H1 (cell line): ENCODE measurements at regions not wholly inside any gene's neighbourhood (a gene's known extent, or its start where the extent isn't known, plus 50 kb on each side); places are given as distances from the start of the nearest gene placed in this dataset.
"Not testable (repeated sequence)": the region's sequence is repeated elsewhere in the genome, so short reads cannot be mapped to it uniquely, and the experiment has no call there.

Experiments used
- CTCF ChIA-PET: fragments of 300-600 bp; sonication (Branson Sonifier 250); formaldehyde crosslinking; loops from one replicate; lab custom pipeline; 2021; ENCODE audit not compliant: partially characterized antibody; lab: Charles Lee
- POLR2A ChIA-PET: fragments of 300-600 bp; sonication (Branson Sonifier 250); formaldehyde crosslinking; loops from one replicate; lab custom pipeline; 2021; ENCODE audit warnings: inconsistent platforms; ENCODE audit not compliant: partially characterized antibody; lab: Charles Lee
- DNase-seq, 2 experiments: peaks; one replicate each; pipeline versions ENCODE4 v3.0.0 to v3.0.0-alpha.2; 2010 to 2022; ENCODE audit warnings: low spot score in 2 of 2, low read depth in 1 of 2, mixed read lengths in 1 of 2
- FAIRE-seq: peaks from 2 replicates; lab custom pipeline; 2011; peaks lifted over from hg19 to GRCh38; lab: Jason Lieb, UNC
- H2AFZ ChIP-seq: 2 replicates; pipeline ENCODE4 v1.8.1; 2012; ENCODE audit warnings: low read length, inconsistent platforms
- H2AK5ac ChIP-seq: 2 replicates; pipeline ENCODE4 v1.6.1; 2013; ENCODE audit warnings: low read depth, low read length
- H2BK120ac ChIP-seq: replicated peaks from 2 replicates; pipeline ENCODE3; 2013; ENCODE audit warnings: low read depth, low read length, inconsistent platforms
- H2BK12ac ChIP-seq: 2 replicates; pipeline ENCODE4 v1.6.1; 2013; ENCODE audit warnings: low read depth, low read length
- H2BK15ac ChIP-seq: 2 replicates; pipeline ENCODE4 v1.6.1; 2013; ENCODE audit warnings: low read length
- H2BK20ac ChIP-seq: 2 replicates; pipeline ENCODE4 v1.6.1; 2013; ENCODE audit warnings: low read length
- H2BK5ac ChIP-seq: 2 replicates; pipeline ENCODE4 v1.6.1; 2013; ENCODE audit warnings: low read depth, low read length
- H3K14ac ChIP-seq: 2 replicates; pipeline ENCODE4 v1.6.1; 2013; ENCODE audit warnings: inconsistent platforms; ENCODE audit not compliant: insufficient read length
- H3K18ac ChIP-seq: 2 replicates; pipeline ENCODE4 v1.6.1; 2013; ENCODE audit warnings: low read length; ENCODE audit errors: extremely low read depth
- H3K23ac ChIP-seq: 2 replicates; pipeline ENCODE4 v1.6.1; 2013; ENCODE audit warnings: inconsistent platforms; ENCODE audit not compliant: insufficient read length
- H3K23me2 ChIP-seq: 2 replicates; pipeline ENCODE4 v1.6.1; 2013; ENCODE audit warnings: low read depth, low read length
- H3K27ac ChIP-seq: 2 replicates; pipeline ENCODE4 v1.6.1; 2011; ENCODE audit warnings: low read depth, low read length, inconsistent platforms
- H3K27me3 ChIP-seq, 4 experiments: replicated peaks in 1 of 4; 1 replicate in 1 of 4; 2 replicates in 3 of 4; pipeline versions ENCODE4 v1.6.1 to v1.8.1; 2011 to 2013; ENCODE audit warnings: low read length in 3 of 4, mild to moderate bottlenecking in 3 of 4, inconsistent platforms in 2 of 4, mixed read lengths in 2 of 4, moderate library complexity in 1 of 4; ENCODE audit not compliant: control insufficient read depth in 3 of 4, insufficient read depth in 3 of 4; ENCODE audit errors: extremely low read depth in 1 of 4
- H3K36me3 ChIP-seq, 4 experiments: 2 replicates each; pipeline versions ENCODE4 v1.6.1 to v1.8.1; 2011 to 2013; ENCODE audit warnings: mild to moderate bottlenecking in 4 of 4, low read length in 3 of 4, moderate library complexity in 2 of 4, control low read depth in 1 of 4, inconsistent platforms in 1 of 4; ENCODE audit not compliant: insufficient read depth in 4 of 4, control insufficient read depth in 2 of 4
- H3K4ac ChIP-seq: replicated peaks from 2 replicates; pipeline ENCODE3; 2013; ENCODE audit warnings: low read length, low read depth, mixed read lengths, inconsistent platforms; ENCODE audit not compliant: insufficient read length
- H3K4me1 ChIP-seq, 4 experiments: replicated peaks in 1 of 4; 1 replicate in 1 of 4; 2 replicates in 3 of 4; pipeline versions ENCODE4 v1.6.1 to v1.8.1; 2011 to 2013; ENCODE audit warnings: low read length in 3 of 4, inconsistent platforms in 2 of 4, mixed read lengths in 1 of 4; ENCODE audit not compliant: insufficient read depth in 4 of 4, control insufficient read depth in 3 of 4
- H3K4me2 ChIP-seq, 2 experiments: 2 replicates each; pipeline versions ENCODE4 v1.6.1 to v1.8.1; 2011 to 2013; ENCODE audit warnings: low read depth in 2 of 2, low read length in 2 of 2, control low read depth in 1 of 2, inconsistent platforms in 1 of 2, mild to moderate bottlenecking in 1 of 2; ENCODE audit not compliant: insufficient read depth in 1 of 2
- H3K4me3 ChIP-seq, 4 experiments: fragments of 200-600, 300-600 bp in 1 of 4; sonication (generic), shearing (Covaris generic), sonication (Bioruptor Twin) in 1 of 4; 2 replicates each; pipeline versions ENCODE4 v1.5.1 to v1.8.1; 2011 to 2016; ENCODE audit warnings: low read length in 4 of 4, low read depth in 3 of 4, control low read depth in 2 of 4, inconsistent platforms in 2 of 4, mild to moderate bottlenecking in 2 of 4, mixed read lengths in 1 of 4, moderate library complexity in 1 of 4; ENCODE audit not compliant: insufficient read depth in 2 of 4; ENCODE audit errors: extremely low read depth in 1 of 4
- H3K56ac ChIP-seq: replicated peaks from 2 replicates; pipeline ENCODE3; 2013; ENCODE audit warnings: low read depth, mild to moderate bottlenecking, mixed read lengths, low read length, inconsistent platforms; ENCODE audit not compliant: insufficient read length
- H3K79me1 ChIP-seq: 2 replicates; pipeline ENCODE4 v1.6.1; 2013; ENCODE audit warnings: low read depth, low read length, control low read depth
- H3K79me2 ChIP-seq, 2 experiments: 2 replicates each; pipeline versions ENCODE4 v1.6.1 to v1.8.1; 2012 to 2013; ENCODE audit warnings: low read length in 2 of 2, mild to moderate bottlenecking in 2 of 2, inconsistent platforms in 1 of 2; ENCODE audit not compliant: insufficient read depth in 2 of 2, control insufficient read depth in 1 of 2
- H3K9ac ChIP-seq, 4 experiments: replicated peaks in 1 of 4; 1 replicate in 1 of 4; 2 replicates in 3 of 4; pipeline versions ENCODE4 v1.6.1 to v1.8.1; 2011 to 2013; ENCODE audit warnings: low read depth in 3 of 4, low read length in 3 of 4, control low read depth in 2 of 4, mild to moderate bottlenecking in 2 of 4, moderate library complexity in 2 of 4, inconsistent platforms in 1 of 4; ENCODE audit errors: extremely low read depth in 1 of 4
- H3K9me3 ChIP-seq, 2 experiments: 2 replicates each; pipeline versions ENCODE4 v1.6.1 to v1.8.1; 2012 to 2013; ENCODE audit warnings: mild to moderate bottlenecking in 2 of 2, moderate library complexity in 2 of 2, control low read depth in 1 of 2, inconsistent platforms in 1 of 2, low read depth in 1 of 2, low read length in 1 of 2, mixed read lengths in 1 of 2; ENCODE audit not compliant: insufficient read depth in 2 of 2
- H4K20me1 ChIP-seq, 2 experiments: replicated peaks in 1 of 2; 2 replicates each; pipeline versions ENCODE3 to v1.8.1; 2011 to 2013; ENCODE audit warnings: inconsistent platforms in 2 of 2, low read length in 2 of 2, mild to moderate bottlenecking in 1 of 2; ENCODE audit not compliant: insufficient read depth in 2 of 2, control insufficient read depth in 1 of 2
- H4K5ac ChIP-seq: 2 replicates; pipeline ENCODE4 v1.6.1; 2013; ENCODE audit warnings: low read length, low read depth, mixed read lengths, inconsistent platforms; ENCODE audit not compliant: insufficient read length
- H4K8ac ChIP-seq: 2 replicates; pipeline ENCODE4 v1.8.0; 2013; ENCODE audit warnings: mild to moderate bottlenecking, moderate library complexity, low read length, inconsistent platforms; ENCODE audit not compliant: insufficient read depth; ENCODE audit errors: extremely low read depth
- H4K91ac ChIP-seq: replicated peaks from 2 replicates; pipeline ENCODE3; 2013; ENCODE audit warnings: low read length, mixed read lengths, inconsistent platforms; ENCODE audit not compliant: insufficient read length
- WGBS, 2 experiments: shearing (Covaris generic) in 1 of 2; methylation state at CpG; one replicate each; pipeline versions ENCODE4 v1.1.6 to v1.1.7; 2013 to 2015; ENCODE audit warnings: low lambda C conversion rate in 2 of 2, mixed read lengths in 2 of 2, inconsistent platforms in 1 of 2, low coverage in 1 of 2, missing lambda C conversion rate in 1 of 2; ENCODE audit not compliant: insufficient replicate concordance in 2 of 2, insufficient coverage in 1 of 2, insufficient read length in 1 of 2; ENCODE audit errors: extremely low coverage in 1 of 2, missing lambda C conversion rate in 1 of 2; 5-methylcytosine and 5-hydroxymethylcytosine counted together

DNA sequence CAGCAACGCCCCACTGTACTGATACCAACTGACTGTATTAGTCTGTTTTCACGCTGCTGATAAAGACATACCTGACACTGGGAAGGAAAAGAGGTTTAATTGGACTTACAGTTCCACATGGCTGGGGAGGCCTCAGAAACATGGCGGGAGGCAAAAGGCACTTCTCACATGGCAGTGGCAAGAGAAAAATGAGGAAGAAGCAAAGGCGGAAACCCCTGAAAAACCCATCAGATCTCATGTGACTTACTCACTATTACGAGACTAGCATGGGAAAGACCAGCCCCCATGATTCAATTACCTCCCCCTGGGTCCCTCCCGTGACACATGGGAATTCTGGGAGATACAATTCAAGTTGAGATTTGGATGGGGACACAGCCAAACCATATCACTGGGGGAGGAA lies 110.0 kb upstream of the LNX1 start:
- H4K91ac ChIP-seq, H3K9me3 ChIP-seq, FAIRE-seq, H3K27ac ChIP-seq, H3K14ac ChIP-seq, H3K4me2 ChIP-seq, H3K79me2 ChIP-seq, H2BK120ac ChIP-seq, H3K9ac ChIP-seq, H4K20me1 ChIP-seq, H2AFZ ChIP-seq, H2BK5ac ChIP-seq, DNase-seq, H3K27me3 ChIP-seq, H3K56ac ChIP-seq, H3K4me3 ChIP-seq, H3K18ac ChIP-seq, H3K4ac ChIP-seq, H2BK20ac ChIP-seq, H3K4me1 ChIP-seq, H4K5ac ChIP-seq, H3K23ac ChIP-seq, H3K23me2 ChIP-seq, H4K8ac ChIP-seq, H2BK15ac ChIP-seq, H2AK5ac ChIP-seq, H3K79me1 ChIP-seq, POLR2A ChIA-PET, H3K36me3 ChIP-seq, H2BK12ac ChIP-seq: not testable (repeated sequence)
- 97% methylated on average over 6 of the region's 6 CpGs; no CpG with 5 or more reads in 1 of the 2 experiments for WGBS, 2 experiments
- CTCF ChIA-PET: interaction anchor here (0.9 to 1.7 kb wide), 4 partner anchors 12 to 170 kb away, joined by 3 to 5 read pairs (median 3); no protein-coding TSS in a partner anchor

DNA sequence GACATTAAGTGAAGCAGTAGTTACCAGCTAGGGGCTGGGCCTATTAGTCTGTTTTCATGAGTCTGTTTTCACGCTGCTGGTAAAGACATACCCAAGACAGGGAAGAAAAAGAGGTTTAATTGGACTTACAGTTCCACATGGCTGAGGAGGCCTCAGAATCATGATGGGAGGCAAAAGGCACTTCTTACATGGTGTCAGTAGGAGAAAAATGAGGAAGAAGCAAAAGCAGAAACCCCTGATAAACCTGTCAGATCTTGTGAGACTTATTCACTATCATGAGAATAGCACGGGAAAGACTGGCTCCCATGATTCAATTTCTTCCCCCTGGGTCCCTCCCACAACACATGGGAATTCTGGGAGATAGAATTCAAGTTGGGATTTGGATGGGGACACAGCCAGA lies 108.0 kb upstream of the LNX1 start:
- H4K8ac ChIP-seq, H3K36me3 ChIP-seq, H3K56ac ChIP-seq, H2BK12ac ChIP-seq, H3K23ac ChIP-seq, H2BK5ac ChIP-seq, H3K79me1 ChIP-seq, H2AK5ac ChIP-seq, H4K91ac ChIP-seq, H3K4me2 ChIP-seq, H2AFZ ChIP-seq, H3K27ac ChIP-seq, H4K20me1 ChIP-seq, H3K4me1 ChIP-seq, H2BK120ac ChIP-seq, H3K18ac ChIP-seq, POLR2A ChIA-PET, H3K23me2 ChIP-seq, DNase-seq, H2BK20ac ChIP-seq, H3K14ac ChIP-seq, H2BK15ac ChIP-seq, H3K27me3 ChIP-seq, H3K9me3 ChIP-seq, FAIRE-seq, H3K9ac ChIP-seq, H3K4me3 ChIP-seq, H3K4ac ChIP-seq, H3K79me2 ChIP-seq, H4K5ac ChIP-seq: not testable (repeated sequence)
- CTCF ChIA-PET: interaction anchor here (0.9 to 1.7 kb wide), 6 partner anchors 10 to 535 kb away, joined by 3 to 4 read pairs (median 4); no protein-coding TSS in a partner anchor
- whole genome bisulfite sequencing, 2 experiments: 100% methylated on average over 2 of the region's 2 CpGs; no CpG with 5 or more reads in 1 of the 2 experiments
